Tibial artery (tissue), 4 donors: ENCODE measurements at regions not wholly inside any gene's neighbourhood (a gene's known extent, or its start where the extent isn't known, plus 50 kb on each side); places are given as distances from the start of the nearest gene placed in this dataset.

Source experiments
- DNase-seq, 2 donors: peaks; one replicate each; pipeline ENCODE4 v3.0.0-alpha.2; 2019
- H3K27ac ChIP-seq, 2 donors: fragments of 200-600 bp; sonication (generic) in 1 of 2; 1 replicate in 1 of 2; 2 replicates in 1 of 2; pipeline ENCODE4 v1.5.1; 2018 to 2019; ENCODE audit warnings: mild to moderate bottlenecking in 1 of 2
- H3K27me3 ChIP-seq, 2 donors: fragments of 200-600 bp; sonication (generic) in 1 of 2; one replicate each; pipeline versions ENCODE4 v1.5.1 to v1.6.0; 2016 to 2019
- H3K36me3 ChIP-seq, 3 donors: fragments of 200-600 bp; sonication (generic) in 2 of 3; one replicate each; pipeline ENCODE4 v1.5.1; 2016 to 2019; ENCODE audit warnings: mild to moderate bottlenecking in 2 of 3
- H3K4me1 ChIP-seq, 4 donors: fragments of 200-600 bp; sonication (generic) in 2 of 4; 1 replicate in 3 of 4; 2 replicates in 1 of 4; pipeline ENCODE4 v1.5.1; 2016 to 2019
- H3K4me3 ChIP-seq, 2 donors: fragments of 200-600 bp; sonication (generic) in 1 of 2; 1 replicate in 1 of 2; 2 replicates in 1 of 2; pipeline ENCODE4 v1.5.1; 2018 to 2019; ENCODE audit warnings: mild to moderate bottlenecking in 2 of 2
- H3K9me3 ChIP-seq, 3 donors: fragments of 200-600 bp; sonication (generic) in 1 of 3; one replicate each; pipeline ENCODE4 v1.5.1; 2016 to 2019
- CTCF ChIP-seq, 2 experiments: fragments of 200-600 bp in 1 of 2; fragments of 450-650 bp in 1 of 2; IDR thresholded peaks; one replicate each; pipeline ENCODE4 v1.5.1; 2017 to 2019; ENCODE audit warnings: antibody characterized with exemption in 2 of 2, mild to moderate bottlenecking in 1 of 2, moderate library complexity in 1 of 2
- intact Hi-C: fragments of 100-400 bp; cut with DNase I; formaldehyde crosslinking; loops from one replicate; pipeline ENCODE4 v1.15.0; 2023; ENCODE audit warnings: low total_unique reads

GRCh38 chr10:124280916-124281315 lies 137.8 kb downstream of the OAT start:
- intact Hi-C loops, result no loop called here
- no peak for TF ChIP-seq CTCF (IDR thresholded peaks at IDR 0.05)
- H3K27me3 ChIP-seq, result no peaks in the 10 kb centered on the region
- no peak for DNase-seq
- no peak overlapping the region for H3K27ac ChIP-seq
- H3K4me1 ChIP-seq, result peaks cover 0 to 10% (median under 1%) of the 10 kb centered on the region in 4 donors
- H3K4me3 ChIP-seq, result no peak overlapping the region
- H3K9me3 ChIP-seq, result no peaks in the 10 kb centered on the region
- H3K36me3 ChIP-seq, result no peaks in the 10 kb centered on the region

GRCh38 chr10:124279882-124280281 lies 138.8 kb downstream of the OAT start:
- TF ChIP-seq CTCF (IDR thresholded peaks at IDR 0.05), result no peak
- intact Hi-C loops, result no loop called here
- no peak overlapping the region for H3K27ac ChIP-seq
- H3K4me3 ChIP-seq, result no peak overlapping the region
- H3K4me1 ChIP-seq, result no peaks in the 10 kb centered on the region
- DNase-seq, result peak in 1 of 2 donors; percentile 19
- no peaks in the 10 kb centered on the region for H3K9me3 ChIP-seq
- H3K27me3 ChIP-seq, result no peaks in the 10 kb centered on the region
- no peaks in the 10 kb centered on the region for H3K36me3 ChIP-seq

GRCh38 chr10:124279298-124279697 lies 139.4 kb downstream of the OAT start:
- H3K27me3 ChIP-seq, result no peaks in the 10 kb centered on the region
- DNase-seq, result no peak
- H3K36me3 ChIP-seq, result no peaks in the 10 kb centered on the region
- no peak for TF ChIP-seq CTCF (IDR thresholded peaks at IDR 0.05)
- H3K9me3 ChIP-seq, result no peaks in the 10 kb centered on the region
- H3K4me1 ChIP-seq, result no peaks in the 10 kb centered on the region
- no peak overlapping the region for H3K4me3 ChIP-seq
- intact Hi-C loops, result no loop called here
- no peak overlapping the region for H3K27ac ChIP-seq

GRCh38 chr10:124278356-124278755 lies 140.4 kb downstream of the OAT start:
- no peak for DNase-seq
- Histone ChIP-seq H3K4me1 (no peaks in the 10 kb centered on the region), H3K36me3 (no peaks in the 10 kb centered on the region)

GRCh38 chr10:124273141-124273540 lies 145.6 kb downstream of the OAT start:
- no peaks in the 10 kb centered on the region for H3K27me3 ChIP-seq
- H3K4me3 ChIP-seq, result no peak overlapping the region
- TF ChIP-seq CTCF (IDR thresholded peaks at IDR 0.05), result no peak
- intact Hi-C loops, result no loop called here
- no peak overlapping the region for H3K27ac ChIP-seq
- H3K4me1 ChIP-seq, result peaks cover 0 to under 1% (median 0%) of the 10 kb centered on the region in 4 donors
- DNase-seq, result no peak
- H3K36me3 ChIP-seq, result no peaks in the 10 kb centered on the region
- H3K9me3 ChIP-seq, result peaks cover 0 to 20% (median 19%) of the 10 kb centered on the region in 3 donors

More at GRCh38 chr10:124278356-124278755, 140.4 kb downstream of the OAT start:
- intact Hi-C loops, result no loop called here
- H3K9me3 ChIP-seq, result peaks cover 0 to 6% (median 6%) of the 10 kb centered on the region in 3 donors
- TF ChIP-seq CTCF (IDR thresholded peaks at IDR 0.05), result no peak
- H3K27ac ChIP-seq, result no peak overlapping the region
- no peaks in the 10 kb centered on the region for H3K27me3 ChIP-seq
- no peak overlapping the region for H3K4me3 ChIP-seq

- H3K4me1 ChIP-seq, result peaks cover 0 to 14% (median 3%) of the 10 kb centered on the region in 4 donors
- no peaks in the 10 kb centered on the region for H3K36me3 ChIP-seq
- H3K9me3 ChIP-seq, result peaks cover 0 to 20% (median 19%) of the 10 kb centered on the region in 3 donors
- DNase-seq, result no peak
- H3K27ac ChIP-seq, result no peak overlapping the region
- intact Hi-C loops, result no loop called here
- H3K4me3 ChIP-seq, result no peak overlapping the region
- no peaks in the 10 kb centered on the region for H3K27me3 ChIP-seq
- TF ChIP-seq CTCF (IDR thresholded peaks at IDR 0.05), result no peak
Observed at GRCh38 chr10:124271676-124272075, 147.0 kb downstream of the OAT start.
